ENCODE measurements at regions not wholly inside any gene's neighbourhood (a gene's known extent, or its start where the extent isn't known, plus 50 kb on each side); places are given as distances from the start of the nearest gene placed in this dataset.
A peak's percentile ranks its signal among the peaks of the same experiment; 100 is the strongest.
"Not testable (repeated sequence)": the region's sequence is repeated elsewhere in the genome, so short reads cannot be mapped to it uniquely, and the experiment has no call there.

DNA sequence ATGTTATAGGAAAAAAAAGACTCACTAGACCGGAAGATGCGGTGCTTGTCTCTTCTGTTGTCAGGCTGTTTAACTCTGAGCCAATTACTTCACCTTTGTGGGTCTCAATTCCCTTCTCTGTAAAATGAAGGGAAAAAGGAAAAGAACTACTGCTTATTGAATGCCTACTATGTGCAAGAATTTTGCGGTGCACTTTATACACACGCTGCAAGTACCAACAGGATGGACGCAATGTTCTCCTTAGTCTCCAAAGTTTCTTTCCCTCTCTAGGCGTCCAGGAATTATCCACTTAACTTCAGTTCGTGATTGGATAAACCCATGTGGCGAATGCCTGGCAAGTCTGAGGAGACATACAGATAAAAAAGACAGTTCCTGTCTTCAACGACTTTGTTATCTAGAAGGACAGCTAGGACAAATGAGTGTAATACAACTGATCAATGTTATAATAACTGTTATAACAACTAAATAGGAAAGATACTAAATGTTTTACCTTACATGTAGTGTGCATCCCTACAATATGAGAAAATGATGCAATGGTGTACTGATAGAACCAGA is 69.0 kb upstream of the JARID2 start:
- Histone ChIP-seq H3K27ac (no peak overlapping the region), H3K36me3 (no peaks in the 10 kb centered on the region), H3K4me1 (no peaks in the 10 kb centered on the region), H3K4me3 (no peak overlapping the region), H3K9me3 (no peaks in the 10 kb centered on the region), H3K27me3 (no peaks in the 10 kb centered on the region)
- TF ChIP-seq, protein P1, sequence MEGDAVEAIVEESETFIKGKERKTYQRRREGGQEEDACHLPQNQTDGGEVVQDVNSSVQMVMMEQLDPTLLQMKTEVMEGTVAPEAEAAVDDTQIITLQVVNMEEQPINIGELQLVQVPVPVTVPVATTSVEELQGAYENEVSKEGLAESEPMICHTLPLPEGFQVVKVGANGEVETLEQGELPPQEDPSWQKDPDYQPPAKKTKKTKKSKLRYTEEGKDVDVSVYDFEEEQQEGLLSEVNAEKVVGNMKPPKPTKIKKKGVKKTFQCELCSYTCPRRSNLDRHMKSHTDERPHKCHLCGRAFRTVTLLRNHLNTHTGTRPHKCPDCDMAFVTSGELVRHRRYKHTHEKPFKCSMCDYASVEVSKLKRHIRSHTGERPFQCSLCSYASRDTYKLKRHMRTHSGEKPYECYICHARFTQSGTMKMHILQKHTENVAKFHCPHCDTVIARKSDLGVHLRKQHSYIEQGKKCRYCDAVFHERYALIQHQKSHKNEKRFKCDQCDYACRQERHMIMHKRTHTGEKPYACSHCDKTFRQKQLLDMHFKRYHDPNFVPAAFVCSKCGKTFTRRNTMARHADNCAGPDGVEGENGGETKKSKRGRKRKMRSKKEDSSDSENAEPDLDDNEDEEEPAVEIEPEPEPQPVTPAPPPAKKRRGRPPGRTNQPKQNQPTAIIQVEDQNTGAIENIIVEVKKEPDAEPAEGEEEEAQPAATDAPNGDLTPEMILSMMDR (IDR thresholded peaks at IDR 0.05), result no peak
- no peak for DNase-seq (ENCODE audit: low spot score)

DNA sequence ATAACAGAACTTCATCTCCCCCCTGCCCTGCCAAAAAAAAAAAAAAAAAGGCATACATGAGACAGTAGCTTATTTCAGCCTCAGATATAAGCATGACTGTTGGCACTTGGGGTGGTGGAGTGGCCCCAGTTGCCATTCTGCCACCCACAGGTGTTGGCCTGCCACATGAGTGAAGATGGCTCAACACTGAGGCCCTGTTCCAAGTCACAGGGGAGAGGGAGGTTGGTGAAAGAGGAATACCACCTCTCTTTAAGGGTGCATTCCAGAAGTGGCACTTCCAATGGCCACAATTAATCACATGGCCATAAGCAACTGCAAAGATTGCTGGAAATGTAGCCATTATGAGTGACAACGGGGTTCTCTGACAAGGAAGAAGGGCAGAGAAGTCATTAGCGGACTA is 61.9 kb upstream of the JARID2 start:
- no peak for DNase-seq (ENCODE audit: low spot score)
- Histone ChIP-seq H3K4me3 (no peak overlapping the region), H3K27me3 (no peaks in the 10 kb centered on the region), H3K4me1 (no peaks in the 10 kb centered on the region), H3K9me3 (no peaks in the 10 kb centered on the region), H3K27ac (no peak overlapping the region), H3K36me3 (no peaks in the 10 kb centered on the region)
- TF ChIP-seq, protein P1 (IDR thresholded peaks at IDR 0.05), result no peak

- Histone ChIP-seq H3K36me3 (no peaks in the 10 kb centered on the region), H3K27me3 (no peaks in the 10 kb centered on the region), H3K9me3 (no peaks in the 10 kb centered on the region), H3K4me3 (no peak overlapping the region), H3K4me1 (no peaks in the 10 kb centered on the region), H3K27ac (no peak overlapping the region)
- TF ChIP-seq, protein P1 (IDR thresholded peaks at IDR 0.05), result no peak
- no peak for DNase-seq (ENCODE audit: low spot score)
These were observed 61.4 kb upstream of the JARID2 start for GRCh38 chr6:15184441-15184861.

- DNase-seq (ENCODE audit: low spot score); H3K4me3 ChIP-seq; H3K27me3 ChIP-seq; H3K27ac ChIP-seq; H3K36me3 ChIP-seq; H3K4me1 ChIP-seq; H3K9me3 ChIP-seq: not testable (repeated sequence)
These were observed 60.8 kb upstream of the JARID2 start for GRCh38 chr6:15185111-15185510.

DNA sequence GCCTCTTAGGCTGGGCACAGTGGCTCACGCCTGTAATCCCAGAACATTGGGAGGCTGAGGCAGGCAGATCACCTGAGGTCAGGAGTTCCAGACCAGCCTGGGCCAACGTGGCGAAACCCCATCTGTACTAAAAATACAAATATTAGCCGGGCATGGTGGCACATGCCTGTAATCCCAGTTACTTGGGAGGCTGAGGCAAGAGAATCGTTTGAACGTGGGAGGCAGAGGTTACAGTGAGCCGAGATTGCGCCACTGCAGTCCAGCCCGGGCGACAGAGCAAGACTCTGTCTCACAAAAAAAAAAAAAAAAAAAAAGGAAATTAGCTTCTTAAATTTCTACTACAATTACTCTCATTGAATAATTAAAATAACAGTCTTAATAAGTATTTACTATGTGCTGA is 52.4 kb upstream of the JARID2 start:
- peak; percentile 59 for DNase-seq (ENCODE audit: low spot score)
- H3K36me3 ChIP-seq, H3K4me1 ChIP-seq: not testable (repeated sequence)

GRCh38 chr6:15194453-15194852 is 51.4 kb upstream of the JARID2 start:
- DNase-seq (ENCODE audit: low spot score), result no peak

More for the DNA sequence above, 52.4 kb upstream of the JARID2 start:
- H3K4me3 ChIP-seq, H3K27me3 ChIP-seq, H3K27ac ChIP-seq, H3K9me3 ChIP-seq: not testable (repeated sequence)

More at GRCh38 chr6:15194453-15194852, 51.4 kb upstream of the JARID2 start:
- Histone ChIP-seq H3K27ac (no peak overlapping the region), H3K9me3 (no peaks in the 10 kb centered on the region), H3K4me1 (no peaks in the 10 kb centered on the region), H3K4me3 (no peak overlapping the region), H3K36me3 (no peaks in the 10 kb centered on the region), H3K27me3 (no peaks in the 10 kb centered on the region)
- TF ChIP-seq, protein P1 (IDR thresholded peaks at IDR 0.05), result no peak

Data from right atrium auricular region (tissue), 2 donors.